Adrenal gland (tissue), 9 donors: ENCODE measurements at regions not wholly inside any gene's neighbourhood (a gene's known extent, or its start where the extent isn't known, plus 50 kb on each side); places are given as distances from the start of the nearest gene placed in this dataset.
"Not testable (repeated sequence)": the region's sequence is repeated elsewhere in the genome, so short reads cannot be mapped to it uniquely, and the experiment has no call there.

ENCODE experiments used
- DNase-seq, 7 donors: peaks; one replicate each; pipeline ENCODE4 v3.0.0-alpha.2; 2019 to 2020
- H3K27ac ChIP-seq, 5 donors: fragments of 200-600 bp; sonication (generic) in 4 of 5; 1 replicate in 3 of 5; 2 replicates in 2 of 5; pipeline versions ENCODE4 v1.5.1 to v1.8.0; 2016 to 2020; ENCODE audit warnings: mild to moderate bottlenecking in 1 of 5
- H3K27me3 ChIP-seq: fragments of 200-600 bp; 2 replicates; pipeline ENCODE4 v1.8.0; 2021
- H3K36me3 ChIP-seq, 2 donors: fragments of 200-600 bp; replicated peaks in 1 of 2; 1 replicate in 1 of 2; 2 replicates in 1 of 2; pipeline versions ENCODE4 v1.5.1 to v1.8.0; 2018 to 2022
- H3K4me1 ChIP-seq, 2 donors: fragments of 200-600 bp; replicated peaks in 1 of 2; 1 replicate in 1 of 2; 2 replicates in 1 of 2; pipeline versions ENCODE4 v1.5.1 to v1.8.0; 2018 to 2021
- H3K4me3 ChIP-seq, 4 donors: fragments of 200-600 bp; sonication (generic) in 3 of 4; one replicate each; pipeline ENCODE4 v1.5.1; 2016 to 2018
- H3K9me3 ChIP-seq, 3 donors: fragments of 200-600 bp; sonication (generic) in 1 of 3; replicated peaks in 1 of 3; 1 replicate in 2 of 3; 2 replicates in 1 of 3; pipeline versions ENCODE4 v1.5.1 to v1.8.0; 2016 to 2021
- POLR2A ChIP-seq, 2 donors: fragments of 450-650 bp; IDR thresholded peaks; one replicate each; pipeline ENCODE4 v1.6.1; 2017; ENCODE audit warnings: antibody characterized with exemption in 2 of 2, mild to moderate bottlenecking in 2 of 2, moderate library complexity in 1 of 2
- WGBS, 4 donors: extraction: QIAGEN DNeasy Blood & Tissue Kit in 2 of 4; methylation state at CpG; one replicate each; pipeline versions ENCODE4 v1.1.5 to v1.1.7; 2013 to 2017; 5-methylcytosine and 5-hydroxymethylcytosine counted together
- intact Hi-C, 2 donors: fragments of 100-400 bp; cut with DNase I; formaldehyde crosslinking; loops; one replicate each; pipeline versions ENCODE4 v1.14.1 to v1.15.0; 2022 to 2023
- TF ChIP-seq, protein P1 (sequence below), 6 experiments: fragments of 450-650 bp in 4 of 6; fragments of 200-600 bp in 2 of 6; sonication (generic) in 1 of 6; IDR thresholded peaks; 1 replicate in 5 of 6; 2 replicates in 1 of 6; pipeline versions ENCODE4 v1.5.1 to v1.8.0; 2016 to 2021; ENCODE audit warnings: antibody characterized with exemption in 6 of 6, mild to moderate bottlenecking in 2 of 6, moderate library complexity in 1 of 6
- donor health status: healthy with polysubstance abuse.
- donor health status: Bipolar disorder and iron deficiency.
- donor health status: DM: yes; HTN: yes; CAD: no.
- donor health status: DM: no; HTN: no; CAD: no.
- donor health status: DM: no; HTN: no; CAD: no.

DNA sequence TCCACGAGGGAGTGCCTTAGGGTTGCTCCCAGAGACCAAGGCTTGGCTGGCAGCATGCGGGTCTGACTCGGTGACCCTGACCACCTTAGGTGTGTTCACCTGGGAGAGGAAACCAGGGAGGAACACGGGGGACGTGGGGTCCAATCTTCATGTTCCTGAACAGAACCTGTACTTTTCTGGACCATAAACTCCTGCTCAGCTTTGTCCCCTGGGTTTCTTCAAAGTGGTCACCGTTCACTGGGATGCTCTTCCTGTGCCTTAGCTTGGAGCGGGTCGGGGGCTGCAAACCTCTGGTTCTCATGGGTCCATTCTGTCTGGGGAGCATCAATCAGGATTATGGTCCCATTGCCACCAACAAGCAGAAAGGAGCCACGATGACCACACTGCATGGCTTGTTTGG lies 333.5 kb downstream of the QKI start:
- intact Hi-C loops: no loop called here
- H3K36me3 ChIP-seq: no peaks in the 10 kb centered on the region
- no peaks in the 10 kb centered on the region for H3K9me3 ChIP-seq
- no peak for DNase-seq
- no peak for TF ChIP-seq POLR2A (IDR thresholded peaks at IDR 0.05)
- TF ChIP-seq, protein P1, sequence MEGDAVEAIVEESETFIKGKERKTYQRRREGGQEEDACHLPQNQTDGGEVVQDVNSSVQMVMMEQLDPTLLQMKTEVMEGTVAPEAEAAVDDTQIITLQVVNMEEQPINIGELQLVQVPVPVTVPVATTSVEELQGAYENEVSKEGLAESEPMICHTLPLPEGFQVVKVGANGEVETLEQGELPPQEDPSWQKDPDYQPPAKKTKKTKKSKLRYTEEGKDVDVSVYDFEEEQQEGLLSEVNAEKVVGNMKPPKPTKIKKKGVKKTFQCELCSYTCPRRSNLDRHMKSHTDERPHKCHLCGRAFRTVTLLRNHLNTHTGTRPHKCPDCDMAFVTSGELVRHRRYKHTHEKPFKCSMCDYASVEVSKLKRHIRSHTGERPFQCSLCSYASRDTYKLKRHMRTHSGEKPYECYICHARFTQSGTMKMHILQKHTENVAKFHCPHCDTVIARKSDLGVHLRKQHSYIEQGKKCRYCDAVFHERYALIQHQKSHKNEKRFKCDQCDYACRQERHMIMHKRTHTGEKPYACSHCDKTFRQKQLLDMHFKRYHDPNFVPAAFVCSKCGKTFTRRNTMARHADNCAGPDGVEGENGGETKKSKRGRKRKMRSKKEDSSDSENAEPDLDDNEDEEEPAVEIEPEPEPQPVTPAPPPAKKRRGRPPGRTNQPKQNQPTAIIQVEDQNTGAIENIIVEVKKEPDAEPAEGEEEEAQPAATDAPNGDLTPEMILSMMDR (IDR thresholded peaks at IDR 0.05): no peak
- H3K27ac ChIP-seq: no peak overlapping the region
- 88 to 92% (median 90%) methylated on average over 7 to 9 of the region's 9 CpGs for WGBS, 4 donors
- H3K27me3 ChIP-seq: no peaks in the 10 kb centered on the region
- H3K4me3 ChIP-seq: no peak overlapping the region
- no peaks in the 10 kb centered on the region for H3K4me1 ChIP-seq

DNA sequence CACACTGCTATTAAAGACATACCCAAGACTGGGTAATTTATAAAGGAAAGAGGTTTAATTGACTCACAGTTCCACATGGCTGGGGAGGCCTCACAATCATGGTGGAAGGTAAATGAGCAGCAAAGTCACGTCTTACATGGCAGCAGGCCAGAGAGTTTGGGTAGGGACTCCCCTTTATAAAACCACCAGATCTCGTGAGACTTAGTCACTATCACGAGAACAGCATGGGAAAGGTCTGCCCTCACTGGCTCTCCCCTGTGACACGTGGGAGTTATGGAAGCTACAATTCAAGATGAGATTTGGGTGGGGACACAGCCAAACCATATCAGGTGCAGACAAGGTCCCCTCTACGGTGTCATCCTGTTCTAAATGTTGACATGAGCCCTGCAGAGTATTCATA lies 332.5 kb downstream of the QKI start:
- H3K9me3 ChIP-seq, intact Hi-C loops, H3K27ac ChIP-seq, H3K27me3 ChIP-seq, H3K4me3 ChIP-seq, H3K4me1 ChIP-seq, H3K36me3 ChIP-seq: not testable (repeated sequence)
- 78 to 86% (median 82%) methylated on average over 4 to 5 of the region's 5 CpGs for WGBS, 4 donors
- peak in 1 of 7 donors; percentile 25 for DNase-seq

DNA sequence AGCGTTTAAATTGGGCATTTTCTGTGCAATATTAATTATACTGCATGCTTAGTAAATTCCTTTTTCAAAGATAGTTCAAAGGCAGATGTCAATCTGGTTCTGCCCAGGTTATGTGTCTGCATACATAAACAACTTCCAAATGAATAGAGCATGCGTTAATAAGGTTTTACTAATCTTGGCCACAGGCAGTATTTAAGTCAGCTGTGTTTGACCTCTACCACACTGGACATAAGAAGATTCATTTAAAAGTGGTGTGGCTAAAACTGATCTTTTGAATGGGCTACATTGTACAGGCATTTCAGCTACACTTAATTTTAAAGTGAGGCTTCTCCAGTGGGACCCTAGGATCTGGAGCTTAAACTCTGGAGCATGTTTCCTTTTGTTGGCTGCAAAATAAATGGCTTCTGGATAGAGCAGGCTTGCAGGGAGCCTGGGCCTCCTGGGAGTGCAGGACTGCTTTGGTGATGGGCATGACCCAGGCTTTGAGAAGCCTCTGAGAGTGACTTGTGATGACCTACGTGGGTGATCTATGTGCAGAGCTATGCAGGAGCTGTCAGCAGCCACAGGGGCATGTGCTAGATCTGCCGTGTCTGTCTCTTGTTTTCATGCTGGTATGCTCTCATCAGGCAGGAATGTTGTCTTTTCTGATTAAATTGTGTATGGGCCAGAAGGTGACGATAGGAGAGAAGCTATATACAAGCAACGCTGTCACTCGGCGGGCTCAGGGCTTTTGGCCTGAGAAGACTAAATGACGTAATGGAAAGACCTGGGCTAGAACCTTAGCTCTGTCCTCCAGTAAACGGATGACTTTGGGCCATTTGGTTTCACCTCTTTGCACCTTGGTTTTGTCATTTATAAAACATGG lies 331.2 kb downstream of the QKI start:
- DNase-seq: peak in 1 of 7 donors; percentile 48
- Histone ChIP-seq H3K9me3 (no peaks in the 10 kb centered on the region), H3K4me1 (no peaks in the 10 kb centered on the region), H3K27me3 (no peaks in the 10 kb centered on the region), H3K4me3 (no peak overlapping the region), H3K27ac (no peak overlapping the region), H3K36me3 (no peaks in the 10 kb centered on the region)
- WGBS, 4 donors: 59 to 72% (median 66%) methylated on average over 8 to 10 of the region's 10 CpGs
- no peak for TF ChIP-seq POLR2A (IDR thresholded peaks at IDR 0.05)
- TF ChIP-seq, protein P1 (IDR thresholded peaks at IDR 0.05): no peak
- intact Hi-C loops: no loop called here

DNA sequence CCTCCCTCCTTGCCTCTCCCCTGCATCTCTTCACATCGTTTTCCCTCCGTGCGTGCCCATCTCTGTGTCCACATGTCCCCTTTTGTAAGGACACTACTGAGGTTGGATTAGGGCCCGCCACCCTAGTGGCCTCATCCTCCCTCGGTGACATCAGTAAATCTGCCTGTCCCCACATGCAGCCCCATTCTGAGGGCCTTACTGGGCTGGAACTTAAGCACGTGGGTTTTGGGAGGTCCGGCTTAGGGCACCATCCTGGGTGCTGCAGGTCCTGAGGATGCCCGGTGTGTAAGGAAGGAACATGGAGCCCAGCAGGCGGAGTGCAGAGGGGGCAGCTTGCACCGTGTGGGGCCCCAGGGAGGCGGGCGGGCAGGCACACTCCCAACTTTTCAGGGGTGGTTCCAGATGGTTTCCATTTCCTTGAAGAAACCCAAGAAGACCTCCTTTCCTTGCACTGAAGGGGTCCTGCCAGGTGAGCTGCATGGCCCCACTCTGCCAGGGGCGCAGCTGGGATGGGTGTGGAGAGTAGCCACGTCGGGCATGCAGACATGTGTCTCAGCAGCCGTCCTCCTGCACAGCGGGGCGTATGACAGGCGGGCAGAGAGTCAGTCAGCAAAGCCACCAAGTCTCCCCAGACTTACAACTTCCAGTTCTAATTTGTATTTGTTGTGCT lies 329.9 kb downstream of the QKI start:
- DNase-seq: no peak
- H3K4me3 ChIP-seq: no peak overlapping the region
- TF ChIP-seq, protein P1 (IDR thresholded peaks at IDR 0.05): no peak
- no peak for TF ChIP-seq POLR2A (IDR thresholded peaks at IDR 0.05)
- H3K9me3 ChIP-seq: no peaks in the 10 kb centered on the region
- intact Hi-C loops: no loop called here
- 89 to 95% (median 94%) methylated on average over 18 to 19 of the region's 19 CpGs for WGBS, 4 donors
- H3K4me1 ChIP-seq: no peaks in the 10 kb centered on the region
- H3K27me3 ChIP-seq: no peaks in the 10 kb centered on the region
- no peak overlapping the region for H3K27ac ChIP-seq
- H3K36me3 ChIP-seq: no peaks in the 10 kb centered on the region
